ENCODE measurements at regions not wholly inside any gene's neighbourhood (a gene's known extent, or its start where the extent isn't known, plus 50 kb on each side); places are given as distances from the start of the nearest gene placed in this dataset.

DNA sequence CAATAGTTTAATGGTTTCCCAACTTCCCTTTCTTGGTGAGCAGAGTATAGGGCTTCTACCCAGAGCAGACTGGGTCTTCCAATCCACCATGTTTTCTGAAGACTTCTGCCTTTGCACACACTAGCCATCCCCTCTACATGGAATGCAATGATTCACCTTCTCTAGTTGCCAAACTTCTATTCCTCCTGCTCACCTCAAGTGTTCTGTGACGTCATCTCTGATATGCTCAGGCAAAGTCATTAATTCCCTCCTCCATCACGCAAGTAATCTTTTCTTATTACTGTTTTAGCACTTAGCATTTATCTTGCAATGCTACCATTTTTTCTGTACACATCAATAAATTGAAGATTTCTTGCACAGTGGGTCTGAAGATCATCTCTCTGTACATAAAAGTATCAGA is 174.2 kb downstream of the RBM26 start:
- Histone ChIP-seq H3F3A (replicated peaks; ENCODE audit: insufficient read depth) (no peaks in the 10 kb centered on the region), H3K9me3 (no peaks in the 10 kb centered on the region), H3K27me3 (ENCODE audit: insufficient read depth) (no peaks in the 10 kb centered on the region; the same call in 1 of the 2 replicates), H2AFZ (ENCODE audit: low read depth) (no peak overlapping the region), H3K4me2 (no peak overlapping the region), H3K27ac (ENCODE audit: low read depth in 2 of 2, low read length in 1 of 2) (no peak overlapping the region), H4K20me1 (ENCODE audit: insufficient read depth) (no peaks in the 10 kb centered on the region), H3K4me3 (ENCODE audit: low read depth in 2 of 2, low read length in 1 of 2) (no peak overlapping the region), H3K79me2 (ENCODE audit: insufficient read depth) (no peaks in the 10 kb centered on the region), H3K4me1 (ENCODE audit: control insufficient read depth in 1 of 2, insufficient read depth in 2 of 2, low read depth in 1 of 2, low read length in 1 of 2) (no peaks in the 10 kb centered on the region), H3K9me2 (no peaks in the 10 kb centered on the region), H3K9ac (no peak overlapping the region), H3K36me3 (replicated peaks in 1 of 2; ENCODE audit: control insufficient read depth in 1 of 2, insufficient read depth in 2 of 2, low read length in 1 of 2) (no peaks in the 10 kb centered on the region)
- 39% methylated on average over 2 of the region's 2 CpGs for WGBS (ENCODE audit: low lambda C conversion rate)
- no peak for DNase-seq
- no peak for TF ChIP-seq FOXJ3 (CRISPR knock-in tag; IDR thresholded peaks at IDR 0.05)
- ChIA-PET POLR2A (no interaction called here), CTCF (no interaction called here)

DNA sequence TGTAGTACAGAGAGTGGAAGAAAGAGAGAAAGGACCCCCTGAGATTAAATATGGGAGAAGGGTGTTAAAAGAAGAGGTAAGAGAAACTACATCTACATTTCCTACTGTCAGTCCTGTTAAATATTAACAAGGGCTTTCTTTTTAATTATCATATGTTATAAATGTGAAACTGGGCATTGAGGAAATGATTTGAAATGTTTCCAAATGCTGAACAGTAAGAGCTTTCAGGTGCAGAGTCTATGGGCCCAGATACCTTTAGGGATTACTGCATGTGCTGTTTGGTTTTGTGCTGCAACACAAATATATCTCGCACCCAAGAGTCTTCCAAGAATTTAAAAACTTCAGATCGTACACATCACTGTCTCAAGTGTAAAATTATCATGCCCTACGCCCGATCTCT is 176.3 kb downstream of the RBM26 start:
- no peak for DNase-seq
- Histone ChIP-seq H3K4me2 (no peak overlapping the region), H3K9me2 (no peaks in the 10 kb centered on the region), H3K27ac (ENCODE audit: low read depth in 2 of 2, low read length in 1 of 2) (no peak overlapping the region), H3K27me3 (ENCODE audit: insufficient read depth) (no peaks in the 10 kb centered on the region; the same call in 1 of the 2 replicates), H3K9me3 (no peaks in the 10 kb centered on the region), H3K36me3 (replicated peaks in 1 of 2; ENCODE audit: control insufficient read depth in 1 of 2, insufficient read depth in 2 of 2, low read length in 1 of 2) (no peaks in the 10 kb centered on the region), H3K9ac (no peak overlapping the region), H3K4me3 (ENCODE audit: low read depth in 2 of 2, low read length in 1 of 2) (no peak overlapping the region), H4K20me1 (ENCODE audit: insufficient read depth) (no peaks in the 10 kb centered on the region), H2AFZ (ENCODE audit: low read depth) (no peak overlapping the region), H3F3A (replicated peaks; ENCODE audit: insufficient read depth) (no peaks in the 10 kb centered on the region), H3K4me1 (ENCODE audit: control insufficient read depth in 1 of 2, insufficient read depth in 2 of 2, low read depth in 1 of 2, low read length in 1 of 2) (no peaks in the 10 kb centered on the region; a peak in 1 of 4 replicates), H3K79me2 (ENCODE audit: insufficient read depth) (no peaks in the 10 kb centered on the region)
- TF ChIP-seq RAD21 (IDR thresholded peaks at IDR 0.05; ENCODE audit: low read length), result no peak
- TF ChIP-seq, protein P1, sequence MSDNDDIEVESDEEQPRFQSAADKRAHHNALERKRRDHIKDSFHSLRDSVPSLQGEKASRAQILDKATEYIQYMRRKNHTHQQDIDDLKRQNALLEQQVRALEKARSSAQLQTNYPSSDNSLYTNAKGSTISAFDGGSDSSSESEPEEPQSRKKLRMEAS (IDR thresholded peaks at IDR 0.05; ENCODE audit: low read depth), result no peak
- ChIA-PET POLR2A (no interaction called here), CTCF (interaction anchor here (1.1 kb wide), 1 partner anchor 22 kb away, joined by 3 read pairs; no protein-coding TSS in a partner anchor)
- WGBS (ENCODE audit: low lambda C conversion rate), result 50% methylated on average over 4 of the region's 4 CpGs

DNA sequence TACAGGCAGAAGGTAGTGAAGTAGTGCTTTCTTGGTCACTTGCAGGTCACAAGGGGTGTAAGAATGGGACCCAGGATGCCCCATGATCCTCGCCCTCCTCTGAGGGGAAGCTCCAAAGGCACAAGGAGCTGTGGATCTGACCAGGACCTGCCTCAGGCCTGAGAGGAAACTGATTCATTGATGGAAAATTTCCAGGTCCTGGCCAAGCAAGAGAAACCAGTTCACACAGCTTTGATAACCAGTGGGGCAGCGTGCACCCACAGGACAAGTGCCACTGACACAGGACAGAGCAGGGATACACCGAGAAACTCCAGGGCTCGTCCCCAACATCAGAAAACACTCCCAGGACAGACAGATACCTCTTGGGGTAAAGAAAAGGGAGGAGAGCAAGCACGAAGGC is 177.1 kb downstream of the RBM26 start:
- CTCF ChIA-PET, result no interaction called here
- Histone ChIP-seq H3F3A (replicated peaks; ENCODE audit: insufficient read depth) (no peaks in the 10 kb centered on the region), H3K27ac (ENCODE audit: low read depth in 2 of 2, low read length in 1 of 2) (no peak overlapping the region), H3K9ac (no peak overlapping the region), H3K4me2 (no peak overlapping the region), H3K27me3 (ENCODE audit: insufficient read depth) (no peaks in the 10 kb centered on the region; the same call in 1 of the 2 replicates), H4K20me1 (ENCODE audit: insufficient read depth) (no peaks in the 10 kb centered on the region), H3K4me1 (ENCODE audit: control insufficient read depth in 1 of 2, insufficient read depth in 2 of 2, low read depth in 1 of 2, low read length in 1 of 2) (no peaks in the 10 kb centered on the region; a peak in 1 of 4 replicates), H3K4me3 (ENCODE audit: low read depth in 2 of 2, low read length in 1 of 2) (no peak overlapping the region), H3K36me3 (replicated peaks in 1 of 2; ENCODE audit: control insufficient read depth in 1 of 2, insufficient read depth in 2 of 2, low read length in 1 of 2) (no peaks in the 10 kb centered on the region), H3K9me3 (no peaks in the 10 kb centered on the region), H3K9me2 (no peaks in the 10 kb centered on the region), H2AFZ (ENCODE audit: low read depth) (no peak overlapping the region), H3K79me2 (ENCODE audit: insufficient read depth) (no peaks in the 10 kb centered on the region)
- no peak for DNase-seq
- WGBS (ENCODE audit: low lambda C conversion rate), result 36% methylated on average over 5 of the region's 5 CpGs
- POLR2A ChIA-PET, result no interaction called here
- TF ChIP-seq TCF12 (IDR thresholded peaks at IDR 0.05), result no peak
- TF ChIP-seq TAF1 (IDR thresholded peaks at IDR 0.05; ENCODE audit: borderline replicate concordance, low read depth, low read length), result no peak
- no peak for TF ChIP-seq FOSL2 (IDR thresholded peaks at IDR 0.05; ENCODE audit: borderline replicate concordance, low read depth)
- TF ChIP-seq MEF2A (IDR thresholded peaks at IDR 0.05; ENCODE audit: borderline replicate concordance, low read depth), result no peak
- no peak for TF ChIP-seq EP300 (IDR thresholded peaks at IDR 0.05; ENCODE audit: borderline replicate concordance in 1 of 2, low read depth in 1 of 2, low read length in 1 of 2)
- TF ChIP-seq RCOR1 (IDR thresholded peaks at IDR 0.05; ENCODE audit: low read length), result no peak
- no peak for TF ChIP-seq JUND (IDR thresholded peaks at IDR 0.05)
- TF ChIP-seq, protein P2, sequence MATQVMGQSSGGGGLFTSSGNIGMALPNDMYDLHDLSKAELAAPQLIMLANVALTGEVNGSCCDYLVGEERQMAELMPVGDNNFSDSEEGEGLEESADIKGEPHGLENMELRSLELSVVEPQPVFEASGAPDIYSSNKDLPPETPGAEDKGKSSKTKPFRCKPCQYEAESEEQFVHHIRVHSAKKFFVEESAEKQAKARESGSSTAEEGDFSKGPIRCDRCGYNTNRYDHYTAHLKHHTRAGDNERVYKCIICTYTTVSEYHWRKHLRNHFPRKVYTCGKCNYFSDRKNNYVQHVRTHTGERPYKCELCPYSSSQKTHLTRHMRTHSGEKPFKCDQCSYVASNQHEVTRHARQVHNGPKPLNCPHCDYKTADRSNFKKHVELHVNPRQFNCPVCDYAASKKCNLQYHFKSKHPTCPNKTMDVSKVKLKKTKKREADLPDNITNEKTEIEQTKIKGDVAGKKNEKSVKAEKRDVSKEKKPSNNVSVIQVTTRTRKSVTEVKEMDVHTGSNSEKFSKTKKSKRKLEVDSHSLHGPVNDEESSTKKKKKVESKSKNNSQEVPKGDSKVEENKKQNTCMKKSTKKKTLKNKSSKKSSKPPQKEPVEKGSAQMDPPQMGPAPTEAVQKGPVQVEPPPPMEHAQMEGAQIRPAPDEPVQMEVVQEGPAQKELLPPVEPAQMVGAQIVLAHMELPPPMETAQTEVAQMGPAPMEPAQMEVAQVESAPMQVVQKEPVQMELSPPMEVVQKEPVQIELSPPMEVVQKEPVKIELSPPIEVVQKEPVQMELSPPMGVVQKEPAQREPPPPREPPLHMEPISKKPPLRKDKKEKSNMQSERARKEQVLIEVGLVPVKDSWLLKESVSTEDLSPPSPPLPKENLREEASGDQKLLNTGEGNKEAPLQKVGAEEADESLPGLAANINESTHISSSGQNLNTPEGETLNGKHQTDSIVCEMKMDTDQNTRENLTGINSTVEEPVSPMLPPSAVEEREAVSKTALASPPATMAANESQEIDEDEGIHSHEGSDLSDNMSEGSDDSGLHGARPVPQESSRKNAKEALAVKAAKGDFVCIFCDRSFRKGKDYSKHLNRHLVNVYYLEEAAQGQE (IDR thresholded peaks at IDR 0.05; ENCODE audit: low read depth, low read length), result no peak
- TF ChIP-seq SMC3 (IDR thresholded peaks at IDR 0.05; ENCODE audit: low read depth, low read length), result no peak
- TF ChIP-seq, protein P3, sequence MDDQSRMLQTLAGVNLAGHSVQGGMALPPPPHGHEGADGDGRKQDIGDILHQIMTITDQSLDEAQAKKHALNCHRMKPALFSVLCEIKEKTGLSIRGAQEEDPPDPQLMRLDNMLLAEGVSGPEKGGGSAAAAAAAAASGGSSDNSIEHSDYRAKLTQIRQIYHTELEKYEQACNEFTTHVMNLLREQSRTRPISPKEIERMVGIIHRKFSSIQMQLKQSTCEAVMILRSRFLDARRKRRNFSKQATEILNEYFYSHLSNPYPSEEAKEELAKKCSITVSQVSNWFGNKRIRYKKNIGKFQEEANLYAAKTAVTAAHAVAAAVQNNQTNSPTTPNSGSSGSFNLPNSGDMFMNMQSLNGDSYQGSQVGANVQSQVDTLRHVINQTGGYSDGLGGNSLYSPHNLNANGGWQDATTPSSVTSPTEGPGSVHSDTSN (IDR thresholded peaks at IDR 0.05), result no peak
- TF ChIP-seq, protein P1 (IDR thresholded peaks at IDR 0.05; ENCODE audit: low read depth), result no peak

All from SK-N-SH (cell line).